Peyer's patch (tissue), 4 donors: ENCODE measurements at regions not wholly inside any gene's neighbourhood (a gene's known extent, or its start where the extent isn't known, plus 50 kb on each side); places are given as distances from the start of the nearest gene placed in this dataset.

Experiments
- DNase-seq, 3 donors: peaks; one replicate each; pipeline ENCODE4 v3.0.0-alpha.2; 2017 to 2019
- H3K27ac ChIP-seq, 4 donors: fragments of 200-600 bp; sonication (generic); one replicate each; pipeline ENCODE4 v1.5.1; 2016 to 2019
- H3K27me3 ChIP-seq, 2 donors: fragments of 200-600 bp; sonication (generic); one replicate each; pipeline ENCODE4 v1.5.1; 2019
- H3K36me3 ChIP-seq, 3 donors: fragments of 200-600 bp; sonication (generic); one replicate each; pipeline ENCODE4 v1.5.1; 2016 to 2019
- H3K4me1 ChIP-seq, 4 donors: fragments of 200-600 bp; sonication (generic); one replicate each; pipeline ENCODE4 v1.5.1; 2016 to 2019
- H3K4me3 ChIP-seq, 4 donors: fragments of 200-600 bp; sonication (generic); 1 replicate in 3 of 4; 2 replicates in 1 of 4; pipeline ENCODE4 v1.5.1; 2016 to 2019; ENCODE audit warnings: mild to moderate bottlenecking in 1 of 4
- H3K9me3 ChIP-seq, 4 donors: fragments of 200-600 bp; sonication (generic); one replicate each; pipeline ENCODE4 v1.5.1; 2016 to 2019; ENCODE audit warnings: mild to moderate bottlenecking in 1 of 4
- CTCF ChIP-seq, 6 experiments: fragments of 450-650 bp in 4 of 6; fragments of 200-600 bp in 2 of 6; sonication (generic) in 1 of 6; IDR thresholded peaks; one replicate each; pipeline ENCODE4 v1.5.1; 2017 to 2019; ENCODE audit warnings: antibody characterized with exemption in 6 of 6, mild to moderate bottlenecking in 3 of 6, moderate library complexity in 1 of 6
- POLR2A ChIP-seq, 2 donors: fragments of 450-650 bp; IDR thresholded peaks; one replicate each; pipeline ENCODE4 v1.5.1; 2017; ENCODE audit warnings: antibody characterized with exemption in 2 of 2, mild to moderate bottlenecking in 2 of 2, moderate library complexity in 2 of 2

GRCh38 chr9:115880221-115880885 is 273.2 kb upstream of the PAPPA start:
- H3K9me3 ChIP-seq = no peaks in the 10 kb centered on the region
- no peaks in the 10 kb centered on the region for H3K4me1 ChIP-seq
- H3K4me3 ChIP-seq = no peak overlapping the region
- TF ChIP-seq CTCF (IDR thresholded peaks at IDR 0.05) (no peak), POLR2A (IDR thresholded peaks at IDR 0.05) (no peak)
- no peak for DNase-seq
- H3K36me3 ChIP-seq = no peaks in the 10 kb centered on the region
- H3K27ac ChIP-seq = no peak overlapping the region
- H3K27me3 ChIP-seq = no peaks in the 10 kb centered on the region

- no peaks in the 10 kb centered on the region for H3K27me3 ChIP-seq
- no peaks in the 10 kb centered on the region for H3K4me1 ChIP-seq
- no peaks in the 10 kb centered on the region for H3K36me3 ChIP-seq
- H3K4me3 ChIP-seq = no peak overlapping the region
- DNase-seq = no peak
- TF ChIP-seq CTCF (IDR thresholded peaks at IDR 0.05) = no peak
- TF ChIP-seq POLR2A (IDR thresholded peaks at IDR 0.05) = no peak
- H3K27ac ChIP-seq = no peak overlapping the region
- no peaks in the 10 kb centered on the region for H3K9me3 ChIP-seq
Measured at GRCh38 chr9:115882911-115883310, 270.7 kb upstream of the PAPPA start.

DNA sequence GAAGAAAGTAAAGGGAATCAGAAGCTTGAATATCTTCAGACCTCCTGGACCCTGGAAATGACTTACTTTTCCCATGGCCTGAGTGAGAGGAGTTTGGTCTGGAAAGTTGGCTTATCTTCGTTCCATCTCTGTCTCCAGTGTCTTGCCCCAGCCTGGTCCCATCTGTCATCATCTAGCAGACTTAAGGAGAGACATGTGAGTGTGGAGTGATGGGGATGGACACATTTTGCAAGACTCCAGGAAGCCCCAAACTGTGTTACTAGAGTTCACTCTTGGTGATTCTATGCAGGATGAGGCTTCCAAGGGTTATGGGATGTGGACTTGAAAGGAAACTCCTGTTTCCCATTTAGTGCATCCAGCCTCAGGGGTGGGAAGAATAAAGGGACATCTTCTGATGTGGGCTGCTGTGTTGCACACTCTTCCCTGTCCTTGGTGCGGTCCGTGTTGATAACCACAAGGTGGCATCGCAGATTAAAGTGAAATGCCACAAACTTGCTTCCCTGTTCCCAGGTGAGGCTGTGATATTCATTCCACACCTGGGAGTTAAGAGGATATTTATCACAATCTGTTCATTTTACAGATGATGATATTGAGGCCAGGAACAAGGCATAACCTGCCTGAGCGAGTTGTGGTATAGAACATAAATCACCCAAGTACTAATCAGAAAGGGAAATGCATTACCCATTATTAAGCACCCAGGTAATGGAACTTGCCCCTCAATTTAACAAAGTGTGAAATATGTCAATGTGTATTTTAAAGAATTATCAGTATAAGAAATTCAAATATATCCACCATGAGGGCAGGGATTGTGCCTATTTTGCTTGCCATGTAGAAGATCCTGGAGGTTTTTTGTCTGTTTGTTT is 269.9 kb upstream of the PAPPA start:
- H3K4me1 ChIP-seq = no peaks in the 10 kb centered on the region
- no peak overlapping the region for H3K27ac ChIP-seq
- no peak for DNase-seq
- no peaks in the 10 kb centered on the region for H3K36me3 ChIP-seq
- H3K9me3 ChIP-seq = no peaks in the 10 kb centered on the region
- H3K27me3 ChIP-seq = no peaks in the 10 kb centered on the region
- TF ChIP-seq CTCF (IDR thresholded peaks at IDR 0.05) (peak in 2 of 6 experiments; percentile 31), POLR2A (IDR thresholded peaks at IDR 0.05) (no peak)
- no peak overlapping the region for H3K4me3 ChIP-seq

GRCh38 chr9:115884846-115885245 is 268.7 kb upstream of the PAPPA start:
- no peak for DNase-seq

GRCh38 chr9:115888131-115888530 is 265.5 kb upstream of the PAPPA start:
- no peak for DNase-seq
- H3K36me3 ChIP-seq = no peaks in the 10 kb centered on the region
- no peak for TF ChIP-seq POLR2A (IDR thresholded peaks at IDR 0.05)
- TF ChIP-seq CTCF (IDR thresholded peaks at IDR 0.05) = no peak
- H3K27ac ChIP-seq = no peak overlapping the region
- H3K27me3 ChIP-seq = no peaks in the 10 kb centered on the region
- peaks cover 0 to 3% (median 0%) of the 10 kb centered on the region in 4 donors for H3K9me3 ChIP-seq
- no peak overlapping the region for H3K4me3 ChIP-seq
- no peaks in the 10 kb centered on the region for H3K4me1 ChIP-seq

More at GRCh38 chr9:115884846-115885245, 268.7 kb upstream of the PAPPA start:
- Histone ChIP-seq H3K27me3 (no peaks in the 10 kb centered on the region), H3K36me3 (no peaks in the 10 kb centered on the region), H3K9me3 (no peaks in the 10 kb centered on the region), H3K4me3 (no peak overlapping the region), H3K4me1 (no peaks in the 10 kb centered on the region), H3K27ac (no peak overlapping the region)
- no peak for TF ChIP-seq POLR2A (IDR thresholded peaks at IDR 0.05)
- TF ChIP-seq CTCF (IDR thresholded peaks at IDR 0.05) = no peak
